A673 (cell line): ENCODE measurements at regions not wholly inside any gene's neighbourhood (a gene's known extent, or its start where the extent isn't known, plus 50 kb on each side); places are given as distances from the start of the nearest gene placed in this dataset.

Source experiments
- EZH2 ChIP-seq: fragments of 200-600 bp; sonication (generic); IDR thresholded peaks from 2 replicates; pipeline ENCODE4 v1.6.1; 2017; ENCODE audit warnings: borderline replicate concordance, low read depth, mild to moderate bottlenecking, mixed read lengths, antibody characterized with exemption, low read length; ENCODE audit not compliant: poor library complexity, severe bottlenecking
- TF ChIP-seq, protein P1 (sequence below): fragments of 300-800, 200-600 bp; sonication (generic); conservative IDR thresholded peaks from 2 replicates; pipeline ENCODE4 v1.5.1; 2017; ENCODE audit warnings: low read depth, mild to moderate bottlenecking, antibody characterized with exemption, low read length, moderate library complexity, mixed read lengths

GRCh38 chr5:152259702-152260101 is 145.4 kb downstream of the NMUR2 start:
- TF ChIP-seq, protein P1, sequence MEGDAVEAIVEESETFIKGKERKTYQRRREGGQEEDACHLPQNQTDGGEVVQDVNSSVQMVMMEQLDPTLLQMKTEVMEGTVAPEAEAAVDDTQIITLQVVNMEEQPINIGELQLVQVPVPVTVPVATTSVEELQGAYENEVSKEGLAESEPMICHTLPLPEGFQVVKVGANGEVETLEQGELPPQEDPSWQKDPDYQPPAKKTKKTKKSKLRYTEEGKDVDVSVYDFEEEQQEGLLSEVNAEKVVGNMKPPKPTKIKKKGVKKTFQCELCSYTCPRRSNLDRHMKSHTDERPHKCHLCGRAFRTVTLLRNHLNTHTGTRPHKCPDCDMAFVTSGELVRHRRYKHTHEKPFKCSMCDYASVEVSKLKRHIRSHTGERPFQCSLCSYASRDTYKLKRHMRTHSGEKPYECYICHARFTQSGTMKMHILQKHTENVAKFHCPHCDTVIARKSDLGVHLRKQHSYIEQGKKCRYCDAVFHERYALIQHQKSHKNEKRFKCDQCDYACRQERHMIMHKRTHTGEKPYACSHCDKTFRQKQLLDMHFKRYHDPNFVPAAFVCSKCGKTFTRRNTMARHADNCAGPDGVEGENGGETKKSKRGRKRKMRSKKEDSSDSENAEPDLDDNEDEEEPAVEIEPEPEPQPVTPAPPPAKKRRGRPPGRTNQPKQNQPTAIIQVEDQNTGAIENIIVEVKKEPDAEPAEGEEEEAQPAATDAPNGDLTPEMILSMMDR = no peak
- TF ChIP-seq EZH2 = no peak
